ENCODE measurements at regions not wholly inside any gene's neighbourhood (a gene's known extent, or its start where the extent isn't known, plus 50 kb on each side); places are given as distances from the start of the nearest gene placed in this dataset.

DNA sequence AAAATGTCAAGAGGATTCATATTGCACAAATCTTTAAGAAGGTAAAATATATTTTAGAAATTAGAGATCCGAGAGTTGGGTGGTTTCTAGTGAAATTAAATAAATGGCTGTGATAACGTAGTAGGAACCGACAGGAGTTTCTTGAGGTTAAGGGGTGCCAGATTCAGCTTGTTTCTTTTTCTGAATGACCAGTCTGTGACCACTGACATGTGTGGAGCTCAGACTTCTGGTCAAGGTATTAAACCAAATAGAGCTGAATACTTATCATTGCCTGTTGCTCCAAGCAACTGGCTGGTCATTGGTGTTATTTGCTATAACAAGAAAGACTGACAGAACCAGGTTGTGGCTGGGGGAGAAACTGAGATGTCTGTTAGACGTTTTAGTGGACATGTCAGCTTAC, 408.2 kb upstream of the HS6ST1 start:
- no peak for TF ChIP-seq EZH2phosphoT487 (conservative IDR thresholded peaks at IDR 0.05; ENCODE audit: low read length)
- TF ChIP-seq, protein P1, sequence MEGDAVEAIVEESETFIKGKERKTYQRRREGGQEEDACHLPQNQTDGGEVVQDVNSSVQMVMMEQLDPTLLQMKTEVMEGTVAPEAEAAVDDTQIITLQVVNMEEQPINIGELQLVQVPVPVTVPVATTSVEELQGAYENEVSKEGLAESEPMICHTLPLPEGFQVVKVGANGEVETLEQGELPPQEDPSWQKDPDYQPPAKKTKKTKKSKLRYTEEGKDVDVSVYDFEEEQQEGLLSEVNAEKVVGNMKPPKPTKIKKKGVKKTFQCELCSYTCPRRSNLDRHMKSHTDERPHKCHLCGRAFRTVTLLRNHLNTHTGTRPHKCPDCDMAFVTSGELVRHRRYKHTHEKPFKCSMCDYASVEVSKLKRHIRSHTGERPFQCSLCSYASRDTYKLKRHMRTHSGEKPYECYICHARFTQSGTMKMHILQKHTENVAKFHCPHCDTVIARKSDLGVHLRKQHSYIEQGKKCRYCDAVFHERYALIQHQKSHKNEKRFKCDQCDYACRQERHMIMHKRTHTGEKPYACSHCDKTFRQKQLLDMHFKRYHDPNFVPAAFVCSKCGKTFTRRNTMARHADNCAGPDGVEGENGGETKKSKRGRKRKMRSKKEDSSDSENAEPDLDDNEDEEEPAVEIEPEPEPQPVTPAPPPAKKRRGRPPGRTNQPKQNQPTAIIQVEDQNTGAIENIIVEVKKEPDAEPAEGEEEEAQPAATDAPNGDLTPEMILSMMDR (IDR thresholded peaks at IDR 0.05; ENCODE audit: insufficient read depth, low read length, poor library complexity, severe bottlenecking), result no peak
